ENCODE measurements at regions not wholly inside any gene's neighbourhood (a gene's known extent, or its start where the extent isn't known, plus 50 kb on each side); places are given as distances from the start of the nearest gene placed in this dataset.
"Not testable (repeated sequence)": the region's sequence is repeated elsewhere in the genome, so short reads cannot be mapped to it uniquely, and the experiment has no call there.

GRCh38 chr12:59328395-59329075 is 267.3 kb upstream of the SLC16A7 start:
- TF ChIP-seq, protein P1, sequence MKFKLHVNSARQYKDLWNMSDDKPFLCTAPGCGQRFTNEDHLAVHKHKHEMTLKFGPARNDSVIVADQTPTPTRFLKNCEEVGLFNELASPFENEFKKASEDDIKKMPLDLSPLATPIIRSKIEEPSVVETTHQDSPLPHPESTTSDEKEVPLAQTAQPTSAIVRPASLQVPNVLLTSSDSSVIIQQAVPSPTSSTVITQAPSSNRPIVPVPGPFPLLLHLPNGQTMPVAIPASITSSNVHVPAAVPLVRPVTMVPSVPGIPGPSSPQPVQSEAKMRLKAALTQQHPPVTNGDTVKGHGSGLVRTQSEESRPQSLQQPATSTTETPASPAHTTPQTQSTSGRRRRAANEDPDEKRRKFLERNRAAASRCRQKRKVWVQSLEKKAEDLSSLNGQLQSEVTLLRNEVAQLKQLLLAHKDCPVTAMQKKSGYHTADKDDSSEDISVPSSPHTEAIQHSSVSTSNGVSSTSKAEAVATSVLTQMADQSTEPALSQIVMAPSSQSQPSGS (tag by site-specific recombination; IDR thresholded peaks at IDR 0.05; ENCODE audit: low read depth) = not testable (repeated sequence)
- TF ChIP-seq, protein P2, sequence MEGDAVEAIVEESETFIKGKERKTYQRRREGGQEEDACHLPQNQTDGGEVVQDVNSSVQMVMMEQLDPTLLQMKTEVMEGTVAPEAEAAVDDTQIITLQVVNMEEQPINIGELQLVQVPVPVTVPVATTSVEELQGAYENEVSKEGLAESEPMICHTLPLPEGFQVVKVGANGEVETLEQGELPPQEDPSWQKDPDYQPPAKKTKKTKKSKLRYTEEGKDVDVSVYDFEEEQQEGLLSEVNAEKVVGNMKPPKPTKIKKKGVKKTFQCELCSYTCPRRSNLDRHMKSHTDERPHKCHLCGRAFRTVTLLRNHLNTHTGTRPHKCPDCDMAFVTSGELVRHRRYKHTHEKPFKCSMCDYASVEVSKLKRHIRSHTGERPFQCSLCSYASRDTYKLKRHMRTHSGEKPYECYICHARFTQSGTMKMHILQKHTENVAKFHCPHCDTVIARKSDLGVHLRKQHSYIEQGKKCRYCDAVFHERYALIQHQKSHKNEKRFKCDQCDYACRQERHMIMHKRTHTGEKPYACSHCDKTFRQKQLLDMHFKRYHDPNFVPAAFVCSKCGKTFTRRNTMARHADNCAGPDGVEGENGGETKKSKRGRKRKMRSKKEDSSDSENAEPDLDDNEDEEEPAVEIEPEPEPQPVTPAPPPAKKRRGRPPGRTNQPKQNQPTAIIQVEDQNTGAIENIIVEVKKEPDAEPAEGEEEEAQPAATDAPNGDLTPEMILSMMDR (tag by site-specific recombination; IDR thresholded peaks at IDR 0.05) = not testable (repeated sequence)
- not testable (repeated sequence) for TF ChIP-seq REST (tag by site-specific recombination; IDR thresholded peaks at IDR 0.05); ZSCAN18 (tag by site-specific recombination; IDR thresholded peaks at IDR 0.05); ZFP3 (tag by site-specific recombination; IDR thresholded peaks at IDR 0.05; ENCODE audit: low read depth); ZBTB44 (tag by site-specific recombination; IDR thresholded peaks at IDR 0.05); ZNF398 (tag by site-specific recombination; IDR thresholded peaks at IDR 0.05); ZNF324 (tag by site-specific recombination; IDR thresholded peaks at IDR 0.05); BCL11B (tag by site-specific recombination; IDR thresholded peaks at IDR 0.05; ENCODE audit: low read depth); ZNF629 (tag by site-specific recombination; IDR thresholded peaks at IDR 0.05)
- TF ChIP-seq, protein P3, sequence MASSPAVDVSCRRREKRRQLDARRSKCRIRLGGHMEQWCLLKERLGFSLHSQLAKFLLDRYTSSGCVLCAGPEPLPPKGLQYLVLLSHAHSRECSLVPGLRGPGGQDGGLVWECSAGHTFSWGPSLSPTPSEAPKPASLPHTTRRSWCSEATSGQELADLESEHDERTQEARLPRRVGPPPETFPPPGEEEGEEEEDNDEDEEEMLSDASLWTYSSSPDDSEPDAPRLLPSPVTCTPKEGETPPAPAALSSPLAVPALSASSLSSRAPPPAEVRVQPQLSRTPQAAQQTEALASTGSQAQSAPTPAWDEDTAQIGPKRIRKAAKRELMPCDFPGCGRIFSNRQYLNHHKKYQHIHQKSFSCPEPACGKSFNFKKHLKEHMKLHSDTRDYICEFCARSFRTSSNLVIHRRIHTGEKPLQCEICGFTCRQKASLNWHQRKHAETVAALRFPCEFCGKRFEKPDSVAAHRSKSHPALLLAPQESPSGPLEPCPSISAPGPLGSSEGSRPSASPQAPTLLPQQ (tag by site-specific recombination; IDR thresholded peaks at IDR 0.05) = not testable (repeated sequence)
- TF ChIP-seq, protein P4, sequence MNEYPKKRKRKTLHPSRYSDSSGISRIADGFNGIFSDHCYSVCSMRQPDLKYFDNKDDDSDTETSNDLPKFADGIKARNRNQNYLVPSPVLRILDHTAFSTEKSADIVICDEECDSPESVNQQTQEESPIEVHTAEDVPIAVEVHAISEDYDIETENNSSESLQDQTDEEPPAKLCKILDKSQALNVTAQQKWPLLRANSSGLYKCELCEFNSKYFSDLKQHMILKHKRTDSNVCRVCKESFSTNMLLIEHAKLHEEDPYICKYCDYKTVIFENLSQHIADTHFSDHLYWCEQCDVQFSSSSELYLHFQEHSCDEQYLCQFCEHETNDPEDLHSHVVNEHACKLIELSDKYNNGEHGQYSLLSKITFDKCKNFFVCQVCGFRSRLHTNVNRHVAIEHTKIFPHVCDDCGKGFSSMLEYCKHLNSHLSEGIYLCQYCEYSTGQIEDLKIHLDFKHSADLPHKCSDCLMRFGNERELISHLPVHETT (tag by site-specific recombination; IDR thresholded peaks at IDR 0.05) = not testable (repeated sequence)
- TF ChIP-seq, protein P5, sequence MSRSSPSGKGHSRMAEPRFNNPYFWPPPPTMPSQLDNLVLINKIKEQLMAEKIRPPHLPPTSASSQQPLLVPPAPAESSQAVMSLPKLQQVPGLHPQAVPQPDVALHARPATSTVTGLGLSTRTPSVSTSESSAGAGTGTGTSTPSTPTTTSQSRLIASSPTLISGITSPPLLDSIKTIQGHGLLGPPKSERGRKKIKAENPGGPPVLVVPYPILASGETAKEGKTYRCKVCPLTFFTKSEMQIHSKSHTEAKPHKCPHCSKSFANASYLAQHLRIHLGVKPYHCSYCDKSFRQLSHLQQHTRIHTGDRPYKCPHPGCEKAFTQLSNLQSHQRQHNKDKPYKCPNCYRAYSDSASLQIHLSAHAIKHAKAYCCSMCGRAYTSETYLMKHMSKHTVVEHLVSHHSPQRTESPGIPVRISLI (tag by site-specific recombination; IDR thresholded peaks at IDR 0.05) = not testable (repeated sequence)
